ENCODE measurements at regions not wholly inside any gene's neighbourhood (a gene's known extent, or its start where the extent isn't known, plus 50 kb on each side); places are given as distances from the start of the nearest gene placed in this dataset.

DNA sequence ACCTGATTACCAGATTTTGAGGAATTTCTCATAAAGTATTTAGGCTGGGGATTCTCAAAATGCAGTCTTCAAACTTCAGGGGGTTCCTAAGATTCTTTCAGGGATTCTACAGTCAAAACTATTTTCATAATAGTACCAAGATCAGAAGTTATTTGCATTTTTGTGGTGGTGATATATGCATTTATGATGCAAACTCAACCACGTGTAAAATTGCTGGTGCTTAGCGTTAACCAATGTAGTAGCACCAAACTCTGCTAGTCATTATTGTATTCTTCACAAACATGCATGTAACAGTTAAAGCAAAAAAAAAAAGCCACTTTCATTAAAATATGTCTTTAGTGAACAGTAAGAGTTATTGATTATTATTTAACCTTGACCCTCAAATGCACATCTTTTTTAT lies 274.9 kb upstream of the DNAJC19 start:
- no peak overlapping the region for H3K4me3 Mint-ChIP-seq (ENCODE audit: unreplicated experiment)
- H3K36me3 Mint-ChIP-seq (ENCODE audit: unreplicated experiment), result peaks cover 4% of the 10 kb centered on the region
- no peak for TF ChIP-seq CTCF (IDR thresholded peaks at IDR 0.05; ENCODE audit: partially characterized antibody, unreplicated experiment)
- peaks cover 15% of the 10 kb centered on the region for H3K4me1 Mint-ChIP-seq (ENCODE audit: low read depth, unreplicated experiment)
- H3K27ac Mint-ChIP-seq (ENCODE audit: unreplicated experiment), result no peak overlapping the region
- no peak for DNase-seq
- no peaks in the 10 kb centered on the region for H3K9me3 Mint-ChIP-seq (ENCODE audit: unreplicated experiment)
- H3K27me3 Mint-ChIP-seq (ENCODE audit: unreplicated experiment), result no peaks in the 10 kb centered on the region

DNA sequence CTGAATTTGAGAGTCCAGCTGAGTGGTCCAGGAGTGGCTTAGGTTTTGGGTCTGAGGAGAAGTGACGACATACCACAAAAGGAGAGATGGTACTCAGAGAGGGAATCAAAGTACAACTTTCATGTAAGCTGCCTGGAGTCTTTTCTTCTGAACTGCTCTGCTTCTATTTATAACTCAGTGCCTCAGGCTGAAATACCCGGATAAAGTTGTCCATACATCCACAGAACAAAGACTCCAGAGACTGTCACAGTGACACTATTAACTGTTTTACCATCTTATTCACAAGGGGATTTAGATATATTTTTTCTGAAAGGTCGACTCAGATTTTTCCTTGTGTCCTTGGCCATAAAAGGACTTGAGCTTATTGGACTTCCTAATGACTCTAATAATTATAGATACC lies 264.3 kb upstream of the DNAJC19 start:
- TF ChIP-seq CTCF (IDR thresholded peaks at IDR 0.05; ENCODE audit: partially characterized antibody, unreplicated experiment), result no peak
- DNase-seq, result no peak
- no peaks in the 10 kb centered on the region for H3K9me3 Mint-ChIP-seq (ENCODE audit: unreplicated experiment)
- H3K27me3 Mint-ChIP-seq (ENCODE audit: unreplicated experiment), result peaks cover 1% of the 10 kb centered on the region
- no peaks in the 10 kb centered on the region for H3K36me3 Mint-ChIP-seq (ENCODE audit: unreplicated experiment)
- H3K4me1 Mint-ChIP-seq (ENCODE audit: low read depth, unreplicated experiment), result peaks cover 16% of the 10 kb centered on the region
- peak overlapping the region; percentile 46 for H3K27ac Mint-ChIP-seq (ENCODE audit: unreplicated experiment)
- H3K4me3 Mint-ChIP-seq (ENCODE audit: unreplicated experiment), result no peak overlapping the region

GRCh38 chr3:181252631-181253030 lies 263.1 kb upstream of the DNAJC19 start:
- H3K27ac Mint-ChIP-seq (ENCODE audit: unreplicated experiment), result peak overlapping the region; percentile 13
- no peak for TF ChIP-seq CTCF (IDR thresholded peaks at IDR 0.05; ENCODE audit: partially characterized antibody, unreplicated experiment)
- DNase-seq, result no peak
- peak overlapping the region; percentile 73 for H3K4me3 Mint-ChIP-seq (ENCODE audit: unreplicated experiment)
- H3K36me3 Mint-ChIP-seq (ENCODE audit: unreplicated experiment), result no peaks in the 10 kb centered on the region
- no peaks in the 10 kb centered on the region for H3K9me3 Mint-ChIP-seq (ENCODE audit: unreplicated experiment)
- H3K27me3 Mint-ChIP-seq (ENCODE audit: unreplicated experiment), result peaks cover 1% of the 10 kb centered on the region
- peaks cover 16% of the 10 kb centered on the region for H3K4me1 Mint-ChIP-seq (ENCODE audit: low read depth, unreplicated experiment)

GRCh38 chr3:181250714-181251113 lies 261.2 kb upstream of the DNAJC19 start:
- TF ChIP-seq CTCF (IDR thresholded peaks at IDR 0.05; ENCODE audit: partially characterized antibody, unreplicated experiment), result no peak
- no peak overlapping the region for H3K4me3 Mint-ChIP-seq (ENCODE audit: unreplicated experiment)
- no peak overlapping the region for H3K27ac Mint-ChIP-seq (ENCODE audit: unreplicated experiment)
- no peaks in the 10 kb centered on the region for H3K36me3 Mint-ChIP-seq (ENCODE audit: unreplicated experiment)
- H3K9me3 Mint-ChIP-seq (ENCODE audit: unreplicated experiment), result no peaks in the 10 kb centered on the region
- no peak for DNase-seq
- H3K27me3 Mint-ChIP-seq (ENCODE audit: unreplicated experiment), result peaks cover 3% of the 10 kb centered on the region
- H3K4me1 Mint-ChIP-seq (ENCODE audit: low read depth, unreplicated experiment), result peaks cover 16% of the 10 kb centered on the region

DNA sequence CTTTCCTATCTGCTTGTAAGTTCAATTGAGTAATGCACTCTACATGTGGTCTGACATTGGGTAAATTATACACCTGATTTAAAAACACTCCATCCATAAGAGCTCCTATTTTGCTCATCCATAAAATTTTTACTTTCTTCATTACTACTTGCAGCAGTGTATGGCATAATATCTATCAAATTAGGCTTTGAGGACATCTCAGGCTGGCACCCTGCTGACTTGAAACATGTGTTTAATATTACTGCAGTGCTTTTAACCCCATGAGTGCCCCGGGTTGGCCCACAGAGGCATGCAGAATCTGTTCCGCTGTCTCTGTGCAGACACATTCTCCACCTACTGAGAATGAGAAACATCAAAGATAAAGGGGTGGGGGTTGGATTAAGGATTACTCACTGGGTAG lies 249.9 kb upstream of the DNAJC19 start:
- no peak overlapping the region for H3K27ac Mint-ChIP-seq (ENCODE audit: unreplicated experiment)
- no peak overlapping the region for H3K4me3 Mint-ChIP-seq (ENCODE audit: unreplicated experiment)
- no peaks in the 10 kb centered on the region for H3K4me1 Mint-ChIP-seq (ENCODE audit: low read depth, unreplicated experiment)
- no peaks in the 10 kb centered on the region for H3K27me3 Mint-ChIP-seq (ENCODE audit: unreplicated experiment)
- DNase-seq, result no peak
- H3K9me3 Mint-ChIP-seq (ENCODE audit: unreplicated experiment), result no peaks in the 10 kb centered on the region
- TF ChIP-seq CTCF (IDR thresholded peaks at IDR 0.05; ENCODE audit: partially characterized antibody, unreplicated experiment), result no peak
- H3K36me3 Mint-ChIP-seq (ENCODE audit: unreplicated experiment), result no peaks in the 10 kb centered on the region

Measured in glutamatergic neuron (in vitro differentiated cells).